Stimulated activated CD8-positive, alpha-beta memory T cell treated with anti-CD3 and anti-CD28 coated beads, Interleukin-15, amount 100 ng/mL, for 48 hours (primary cell): ENCODE measurements at regions not wholly inside any gene's neighbourhood (a gene's known extent, or its start where the extent isn't known, plus 50 kb on each side); places are given as distances from the start of the nearest gene placed in this dataset.
"Not testable (repeated sequence)": the region's sequence is repeated elsewhere in the genome, so short reads cannot be mapped to it uniquely, and the experiment has no call there.

Source experiments
- DNase-seq, 2 donors: peaks; one replicate each; pipeline ENCODE4 v3.0.0-alpha.2; 2020; ENCODE audit warnings: low read depth in 2 of 2

DNA sequence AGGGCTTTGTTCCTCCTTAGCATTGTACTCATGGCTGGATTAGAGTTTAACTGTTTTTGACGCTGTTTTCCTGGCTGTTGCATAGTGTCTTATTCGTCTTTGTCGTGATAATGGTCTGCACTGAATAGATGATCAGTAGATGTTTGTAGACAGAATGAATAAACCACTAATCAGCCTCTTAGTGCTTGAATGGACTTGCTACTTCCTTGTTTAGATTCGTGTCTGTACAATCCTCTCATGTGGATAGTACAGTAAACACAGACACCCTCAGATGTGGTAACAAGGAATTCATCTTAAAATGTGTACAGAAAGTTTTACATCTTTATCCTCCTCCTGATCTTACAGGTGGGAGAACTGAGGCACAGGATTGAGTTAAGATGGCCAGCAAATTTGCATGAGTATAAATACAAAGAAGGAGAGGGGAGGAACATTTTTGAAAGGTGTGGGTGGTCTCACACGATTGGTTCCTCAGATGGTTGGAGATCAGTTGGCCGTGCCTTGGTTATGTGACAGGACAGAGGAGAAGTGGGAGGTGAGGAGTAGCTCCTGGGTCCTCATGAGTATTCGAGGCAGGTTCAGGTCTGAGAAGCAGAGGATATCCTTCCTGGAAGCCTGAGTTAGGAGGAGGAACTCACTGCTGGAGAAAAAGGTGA is 196.0 kb downstream of the KLRB1 start:
- not testable (repeated sequence) for DNase-seq

DNA sequence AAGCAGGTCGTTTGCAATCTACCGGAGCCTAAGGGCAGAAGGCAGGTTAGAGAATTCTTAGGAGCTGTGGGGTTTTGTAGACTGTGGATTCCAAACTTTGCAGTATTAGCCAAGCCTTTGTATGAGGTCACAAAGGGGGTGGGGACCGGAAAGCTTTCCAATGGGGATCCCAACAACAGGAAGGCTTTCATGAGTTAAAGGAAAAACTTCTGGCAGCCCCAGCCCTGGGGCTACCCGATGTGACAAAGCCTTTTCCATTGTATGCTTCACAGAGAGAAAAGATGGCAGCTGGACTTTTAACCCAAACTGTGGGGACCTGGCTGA is 199.2 kb upstream of the PZP start:
- DNase-seq: not testable (repeated sequence)

DNA sequence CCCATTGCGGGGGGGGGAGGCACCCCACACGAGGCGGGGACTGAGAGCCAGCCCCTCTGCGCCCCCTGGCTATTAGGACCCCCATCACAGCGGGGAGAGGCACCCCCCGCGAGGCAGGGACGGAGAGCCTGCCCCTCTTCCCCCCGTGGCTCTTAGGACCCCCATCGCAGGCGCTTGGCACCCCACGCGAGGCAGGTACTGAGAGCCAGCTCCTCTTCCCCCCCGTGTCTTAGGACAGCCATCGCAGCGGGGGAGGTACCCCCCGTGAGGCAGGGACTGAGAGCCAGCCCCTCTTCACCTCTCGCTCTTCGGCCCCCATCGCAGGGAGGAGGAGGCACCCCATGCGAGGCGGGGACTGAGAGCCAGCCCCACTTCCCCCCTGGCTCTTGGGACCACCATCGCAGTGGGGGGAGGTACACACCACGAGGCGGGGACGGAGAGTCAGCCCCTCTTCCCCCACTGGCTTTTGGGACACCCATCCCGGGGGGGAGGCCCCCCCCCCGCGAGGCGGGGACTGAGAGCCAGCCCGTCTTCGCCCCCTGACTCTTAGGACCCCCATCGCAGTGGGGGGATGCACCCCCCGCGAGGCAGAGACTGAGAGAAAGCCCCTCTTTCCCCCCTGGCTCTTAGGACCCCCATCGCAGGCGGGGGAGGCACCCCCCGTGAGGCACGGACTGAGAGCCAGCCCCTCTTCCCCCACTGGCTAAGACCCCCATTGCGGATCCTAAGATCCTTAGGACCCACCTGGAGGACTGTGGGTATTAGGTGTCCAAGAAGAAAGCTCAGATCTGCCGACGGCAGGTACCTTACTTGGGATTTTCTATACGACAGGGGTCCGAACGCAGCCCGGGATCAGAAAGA is 198.6 kb upstream of the PZP start:
- no peak for DNase-seq

DNA sequence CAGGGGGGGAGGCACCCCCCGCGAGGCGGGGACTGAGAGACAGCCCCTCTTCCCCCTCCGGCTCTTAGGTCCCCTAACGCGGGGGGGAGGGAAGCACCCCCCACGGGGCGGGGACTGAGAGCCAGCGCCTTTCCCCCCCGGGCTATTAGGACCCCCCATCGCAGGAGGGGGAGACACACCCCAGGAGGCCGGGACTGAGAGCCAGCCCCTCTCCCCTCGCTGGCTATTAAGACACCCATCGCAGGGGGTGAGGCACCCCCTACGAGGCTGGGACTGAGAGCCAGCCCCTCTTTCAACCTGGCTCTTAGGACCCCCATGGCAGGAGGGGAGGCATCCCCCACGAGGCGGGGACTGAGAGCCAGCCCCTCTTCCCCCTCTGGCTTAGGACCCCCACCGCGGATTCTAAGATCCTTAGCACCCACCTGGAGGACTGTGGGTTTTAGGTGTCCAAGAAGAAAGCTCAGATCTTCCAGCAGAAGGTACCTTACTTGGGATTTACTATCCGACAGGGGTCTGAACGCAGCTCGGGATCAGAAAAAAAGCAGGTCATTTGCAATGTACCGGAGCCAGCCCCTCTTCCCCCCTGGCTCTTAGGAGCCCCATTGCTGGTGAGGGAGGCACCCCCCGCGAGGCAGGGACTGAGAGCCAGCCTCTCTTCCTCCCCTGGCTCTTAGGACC is 197.8 kb upstream of the PZP start:
- no peak for DNase-seq

DNA sequence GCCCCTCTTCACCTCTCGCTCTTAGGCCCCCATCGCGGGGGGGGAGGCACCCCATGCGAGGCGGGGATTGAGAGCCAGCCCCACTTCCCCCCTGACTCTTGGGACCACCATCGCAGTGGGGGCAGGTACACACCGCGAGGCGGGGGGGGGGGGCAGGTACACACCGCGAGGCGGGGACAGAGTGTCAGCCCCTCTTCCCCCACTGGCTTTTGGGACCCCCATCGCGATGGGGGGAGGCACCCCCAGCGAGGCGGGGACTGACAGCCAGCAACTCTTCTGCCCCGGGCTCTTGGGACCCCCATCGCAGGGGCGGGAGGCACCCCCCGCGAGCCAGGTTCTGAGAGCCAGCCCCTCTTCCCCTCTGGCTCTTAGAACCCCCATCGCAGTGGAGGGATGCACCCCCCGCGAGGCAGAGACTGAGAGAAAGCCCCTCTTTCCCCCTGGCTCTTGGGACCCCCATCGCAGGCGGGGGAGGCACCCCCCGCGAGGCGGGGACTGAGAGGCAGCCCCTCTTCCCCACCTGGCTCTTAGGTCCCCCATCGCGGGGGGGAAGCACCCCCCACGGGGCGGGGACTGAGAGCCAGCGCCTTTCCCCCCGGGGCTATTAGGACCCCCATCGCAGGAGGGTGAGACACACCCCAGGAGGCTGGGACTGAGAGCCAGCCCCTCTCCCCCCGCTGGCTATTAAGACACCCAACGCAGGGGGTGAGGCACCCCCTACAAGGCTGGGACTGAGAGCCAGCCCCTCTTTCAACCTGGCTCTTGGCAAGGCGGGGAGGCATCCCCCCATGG is 196.5 kb upstream of the PZP start:
- DNase-seq: no peak

DNA sequence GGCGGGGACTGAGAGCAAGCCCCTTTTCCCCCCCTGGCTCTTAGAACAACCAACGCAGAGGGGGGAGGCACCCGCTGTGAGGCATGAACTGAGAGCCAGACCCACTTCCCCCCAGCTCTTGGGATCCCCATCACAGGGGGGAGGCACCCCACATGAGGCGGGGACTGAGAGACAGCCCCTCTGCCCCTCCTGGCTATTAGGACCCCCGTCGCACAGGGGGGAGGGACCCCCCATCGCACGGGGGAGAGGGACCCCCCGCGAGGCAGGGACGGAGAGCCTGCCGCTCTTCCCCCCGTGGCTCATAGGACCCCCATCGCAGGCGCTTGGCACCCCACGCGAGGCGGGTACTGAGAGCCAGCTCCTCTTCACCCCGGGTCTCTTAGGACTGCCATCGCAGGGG is 195.8 kb upstream of the PZP start:
- DNase-seq: no peak

DNA sequence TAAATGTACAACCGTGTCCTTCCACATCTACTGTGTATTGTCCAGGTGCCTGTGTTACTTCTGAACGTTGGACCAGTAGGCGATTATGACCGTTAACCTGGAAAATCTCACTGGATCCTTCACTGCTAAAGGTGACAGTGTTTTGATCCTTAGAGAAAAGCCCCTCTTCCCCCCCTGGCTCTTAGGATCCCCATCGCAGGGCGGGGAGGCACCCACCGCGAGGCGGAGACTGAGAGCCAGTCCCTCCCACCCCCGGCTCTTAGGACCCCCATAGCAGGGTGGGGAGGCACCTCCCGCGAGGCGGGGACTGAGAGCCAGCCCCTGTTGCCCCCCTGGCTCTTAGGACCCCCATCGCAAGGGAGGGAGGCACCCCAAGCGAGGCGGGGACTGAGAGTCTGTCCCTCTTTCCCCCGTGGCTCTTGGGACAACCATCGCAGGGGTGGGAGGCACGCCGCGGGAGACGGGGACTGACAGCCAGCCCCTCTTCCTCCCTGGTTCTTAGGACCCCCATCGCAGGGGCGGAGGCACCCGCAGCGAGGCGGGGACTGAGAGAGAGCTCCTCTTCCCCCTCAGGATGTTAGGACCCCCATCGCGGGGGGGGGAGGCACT is 194.3 kb upstream of the PZP start:
- DNase-seq: not testable (repeated sequence)

DNA sequence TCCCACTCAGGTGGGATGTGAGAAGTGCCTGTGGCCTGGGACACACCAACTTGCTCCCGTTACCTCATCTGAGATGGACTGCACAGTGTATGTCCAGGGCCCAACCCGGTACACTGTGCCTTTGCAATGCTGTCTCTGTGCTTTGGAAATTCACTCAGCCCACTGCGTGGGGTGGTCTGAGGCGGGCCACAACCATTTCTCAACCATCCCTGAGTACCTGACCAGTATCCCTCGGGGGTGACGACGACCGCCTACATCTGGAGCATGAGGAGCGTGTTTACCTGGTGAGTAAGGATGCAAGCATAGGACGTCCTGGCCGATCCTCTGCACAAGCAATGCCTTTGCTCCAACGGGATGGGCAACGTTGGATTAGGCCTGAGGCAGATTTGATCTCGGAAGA is 188.2 kb upstream of the PZP start:
- DNase-seq: not testable (repeated sequence)

DNA sequence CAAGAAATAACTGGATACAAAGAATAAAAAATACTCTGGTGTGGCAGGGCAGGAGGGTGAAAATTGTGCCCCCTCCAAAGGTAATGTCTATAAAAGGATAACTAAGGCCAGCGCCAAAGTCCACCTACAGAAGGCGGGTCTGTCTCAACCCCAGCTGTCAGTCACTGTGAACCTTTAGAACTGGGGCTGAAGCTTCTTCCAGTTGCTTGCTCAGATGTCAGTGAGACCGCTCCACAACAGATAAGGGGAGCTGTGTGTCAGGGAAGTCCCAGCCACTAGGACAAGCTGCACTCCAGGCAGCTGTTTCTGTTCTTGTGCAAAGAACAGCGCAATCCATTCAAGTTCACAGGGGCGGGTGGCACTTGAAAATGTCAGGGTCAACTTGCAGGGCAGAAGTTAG is 187.0 kb upstream of the PZP start:
- not testable (repeated sequence) for DNase-seq

DNA sequence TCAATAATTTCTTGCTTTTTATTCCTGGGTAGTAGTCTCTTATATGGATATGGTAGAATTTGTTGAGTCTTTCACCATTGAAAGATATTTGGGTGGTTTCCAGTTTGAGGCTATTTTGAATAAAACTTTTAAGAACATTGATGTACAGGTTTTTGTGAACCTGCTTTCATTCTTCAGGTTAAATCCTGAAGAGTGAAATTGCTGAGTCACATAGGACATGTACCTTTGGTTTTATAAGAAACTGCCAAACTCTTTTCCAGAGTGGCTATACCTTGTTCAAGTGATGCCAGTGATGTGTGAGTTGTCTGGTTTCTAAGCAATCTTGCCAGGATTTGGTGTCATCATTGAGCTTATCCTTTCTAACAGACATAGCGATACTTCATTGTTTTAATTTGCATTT is 184.6 kb upstream of the PZP start:
- DNase-seq: no peak

DNA sequence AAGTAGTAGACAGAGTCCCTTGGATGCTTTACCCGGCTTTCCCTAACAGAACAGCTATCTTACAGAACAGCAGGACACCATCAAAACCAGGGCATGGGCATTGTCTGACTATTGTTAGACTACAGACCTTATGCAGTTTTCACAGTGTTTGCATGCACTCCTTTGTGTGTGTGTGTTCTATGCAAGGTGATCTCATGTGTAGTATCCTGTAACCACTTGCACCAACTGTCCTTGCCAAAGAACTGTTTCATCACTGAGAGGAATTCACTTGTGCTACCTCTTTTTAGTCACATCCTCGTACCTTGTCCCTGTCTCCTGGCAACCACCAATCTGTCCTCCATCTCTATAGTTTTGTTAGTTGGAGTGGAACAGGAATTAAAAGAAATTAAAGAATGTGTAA is 183.6 kb upstream of the PZP start:
- no peak for DNase-seq

DNA sequence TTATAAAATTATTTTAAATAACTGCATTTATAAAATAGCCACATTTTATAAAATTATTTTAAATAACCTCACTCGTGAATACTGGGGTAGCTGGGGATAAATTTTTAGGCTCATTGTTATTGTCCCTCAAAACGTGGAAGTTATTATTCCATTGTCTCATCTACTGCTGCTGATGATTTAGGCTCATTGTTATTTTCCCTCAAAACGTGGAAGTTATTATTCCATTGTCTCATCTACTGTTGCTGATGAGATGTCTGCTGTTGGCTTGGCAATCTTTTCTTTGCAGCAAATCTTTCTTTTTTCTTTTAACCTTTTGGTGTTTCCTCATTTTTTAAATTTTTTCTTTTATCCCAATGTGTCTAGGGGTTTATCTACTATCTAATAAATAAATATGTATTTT is 182.6 kb upstream of the PZP start:
- no peak for DNase-seq

DNA sequence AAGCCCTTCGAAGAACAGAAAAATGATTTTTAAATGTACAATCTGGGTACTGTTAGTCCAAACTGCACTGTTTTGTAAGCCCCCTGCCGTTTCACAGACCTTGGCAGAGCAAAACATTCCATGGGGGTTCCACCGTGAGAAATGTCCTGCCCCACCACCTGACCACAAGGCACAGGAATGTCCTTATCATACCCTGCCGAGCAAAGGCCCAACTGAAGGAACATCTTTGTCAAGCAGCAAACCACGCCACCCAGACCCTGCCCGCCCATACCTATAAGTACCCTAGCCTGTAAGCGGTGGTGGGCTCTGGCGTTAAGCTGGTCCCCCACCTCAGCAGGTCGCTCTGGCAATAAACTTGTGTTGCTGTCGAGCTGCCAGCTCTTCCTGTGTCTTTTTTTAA is 181.6 kb upstream of the PZP start:
- DNase-seq: no peak

DNA sequence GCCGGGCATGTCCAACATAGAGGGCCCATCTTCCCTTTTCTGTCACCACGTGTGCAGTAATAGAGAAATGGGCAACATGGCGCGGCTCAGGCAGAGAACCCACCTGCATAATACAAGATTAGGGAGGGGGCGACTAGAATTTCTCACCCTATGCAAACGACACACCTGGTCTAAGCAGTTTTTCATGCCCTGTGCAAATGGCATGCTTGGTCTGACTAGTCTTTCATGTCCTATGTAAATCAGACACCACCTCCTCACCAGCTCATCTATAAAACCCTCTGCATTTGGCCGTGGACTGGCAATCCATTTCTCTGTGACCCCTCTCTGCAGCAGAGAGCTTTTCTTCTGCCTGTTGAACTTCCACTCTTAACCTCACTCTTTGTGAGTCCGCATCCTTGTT is 180.2 kb upstream of the PZP start:
- no peak for DNase-seq

DNA sequence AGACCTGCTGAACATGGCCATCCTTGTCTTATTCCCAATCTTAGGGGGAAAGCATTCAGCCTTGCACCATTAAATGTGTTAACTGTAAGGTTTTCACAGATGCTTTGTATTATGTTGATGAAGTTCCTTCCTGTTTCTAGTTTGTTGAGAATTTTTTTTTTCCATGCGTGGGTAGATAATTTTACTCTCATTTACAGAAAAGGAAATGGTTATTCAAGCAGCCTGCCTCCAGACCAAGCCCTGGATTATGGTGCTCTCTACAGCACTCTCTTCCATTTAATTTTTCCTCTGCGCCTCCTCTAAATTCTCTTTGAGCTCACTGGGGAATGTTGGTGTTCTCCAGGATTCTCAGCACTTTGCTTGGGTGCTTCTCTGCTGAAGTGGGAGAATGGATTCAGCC is 179.3 kb upstream of the PZP start:
- no peak for DNase-seq

DNA sequence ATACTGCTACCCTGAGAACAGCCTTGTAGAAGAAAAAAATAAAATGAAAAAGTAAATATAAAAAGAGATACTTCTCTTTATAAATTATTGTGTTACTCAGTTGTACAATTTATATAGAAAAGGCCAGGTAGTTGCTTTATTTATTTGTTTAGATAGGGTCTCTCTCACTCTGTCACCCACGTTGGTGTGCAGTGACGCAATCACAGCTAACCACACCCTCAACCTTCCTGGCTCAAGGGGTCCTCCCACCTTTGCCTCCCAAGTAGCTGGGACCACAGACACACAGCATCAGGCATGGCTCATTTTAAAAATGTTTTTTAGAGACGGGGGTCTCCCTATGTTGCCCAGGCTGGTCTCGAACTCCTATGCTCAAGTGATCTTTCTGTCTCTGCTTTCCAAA is 175.4 kb upstream of the PZP start:
- no peak for DNase-seq

DNA sequence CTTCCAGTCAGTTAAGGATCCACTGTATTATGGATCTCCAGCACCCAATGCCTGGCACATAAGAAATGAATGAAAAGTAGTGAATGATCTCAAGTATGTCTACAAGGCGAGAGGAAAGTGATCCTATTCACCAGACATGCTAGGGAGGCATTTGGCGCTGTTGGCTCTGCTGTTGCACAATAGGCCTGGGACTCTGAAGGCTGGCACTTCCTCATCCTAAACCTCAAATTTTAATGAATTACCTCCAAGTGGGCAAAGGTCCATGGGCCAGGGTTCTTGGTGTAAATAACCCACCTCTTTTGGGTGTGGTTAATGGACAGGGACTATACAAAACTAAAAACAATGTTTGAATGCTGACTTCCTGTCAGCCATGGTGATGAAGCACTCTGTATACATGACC is 173.4 kb upstream of the PZP start:
- no peak for DNase-seq

DNA sequence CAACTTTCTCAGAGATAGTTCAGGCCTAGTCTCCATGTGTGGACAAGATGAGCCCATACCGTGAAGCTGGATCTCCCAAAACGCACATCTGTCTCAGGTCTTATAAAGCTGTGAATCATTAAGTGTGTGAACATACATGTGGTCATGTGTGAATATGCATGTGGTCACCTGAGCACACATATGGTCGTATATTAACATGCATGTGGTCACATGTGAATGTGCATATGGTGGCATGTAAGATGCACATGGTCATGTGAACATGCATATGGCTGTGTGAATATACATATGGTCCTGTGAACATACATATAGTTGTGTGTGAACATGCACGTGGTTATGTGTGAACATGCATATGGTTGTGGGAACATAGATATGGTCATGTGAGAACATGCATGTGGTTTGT is 172.5 kb upstream of the PZP start:
- DNase-seq: no peak

DNA sequence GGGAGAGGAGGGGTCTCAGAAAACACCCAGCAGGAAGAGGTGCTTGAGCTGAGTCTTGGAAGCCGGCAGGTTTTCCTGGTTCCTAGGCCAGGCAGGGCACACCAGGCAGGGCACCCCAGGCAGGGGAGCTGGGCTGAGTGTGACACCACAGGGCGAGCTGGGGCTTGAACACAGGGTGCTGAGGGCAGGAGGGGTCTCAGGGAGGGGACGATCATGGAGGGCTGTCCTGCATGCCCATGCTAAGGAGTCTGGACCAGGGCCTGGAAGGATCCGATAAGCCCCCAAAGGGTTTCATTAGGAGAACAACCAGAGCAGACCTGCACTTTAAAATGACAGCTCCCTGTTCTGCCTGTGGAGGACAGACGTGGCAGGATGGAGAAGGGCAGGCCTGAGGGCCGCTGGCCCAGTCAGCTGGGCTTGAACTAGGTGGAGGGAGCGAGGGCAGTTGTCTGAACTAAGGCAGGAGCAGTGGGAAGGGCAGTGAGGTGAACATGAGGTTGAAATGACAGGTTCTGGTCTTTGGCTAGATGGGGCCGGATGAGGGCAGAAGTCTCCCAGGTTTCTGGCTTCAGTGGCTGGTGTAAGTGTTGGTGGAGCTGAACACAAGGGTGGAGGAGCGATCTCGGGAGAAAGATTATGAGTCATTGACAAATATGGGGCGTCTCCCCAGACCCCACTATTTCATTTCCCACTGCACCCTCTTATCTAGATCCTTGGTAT is 171.0 kb upstream of the PZP start:
- DNase-seq: no peak

DNA sequence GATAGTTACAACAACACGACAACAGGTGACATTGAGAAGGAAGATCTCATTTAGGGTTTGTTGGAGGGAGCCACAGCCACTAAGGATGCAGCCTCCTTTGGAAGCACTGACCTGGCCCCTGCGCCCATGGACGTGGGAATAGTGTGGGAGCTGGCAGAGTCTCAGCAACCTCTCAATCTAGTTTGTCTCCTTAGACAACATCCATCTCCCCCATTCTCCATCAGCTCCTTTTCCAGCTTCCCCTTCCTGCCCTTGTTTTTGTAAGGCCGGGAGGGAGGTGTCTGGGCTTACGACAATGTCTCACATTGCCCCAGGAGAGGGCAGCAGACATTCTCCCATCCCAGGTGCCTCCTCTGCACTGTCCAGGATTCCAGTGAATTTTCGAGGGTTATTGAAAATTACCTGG is 170.2 kb upstream of the PZP start:
- no peak for DNase-seq

DNA sequence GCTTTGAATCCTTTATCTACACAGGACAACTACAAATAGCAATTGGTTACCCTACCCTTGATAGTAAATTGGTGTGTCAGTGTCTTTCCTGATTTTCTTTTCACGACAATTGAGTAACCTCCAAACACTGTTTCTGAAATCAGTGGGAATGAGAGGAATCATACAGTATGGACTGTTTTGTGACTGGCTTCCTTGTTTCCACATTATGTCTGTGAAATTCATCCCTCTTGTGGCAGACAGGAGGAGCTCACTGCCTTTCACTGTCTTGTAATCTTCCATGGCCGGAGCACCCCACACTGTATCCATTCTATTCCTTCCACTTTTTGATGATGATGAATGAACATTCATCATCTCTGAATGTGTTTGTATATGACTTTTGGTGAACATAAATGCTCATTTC is 164.0 kb upstream of the PZP start:
- DNase-seq: no peak
